Erythroblast (primary cell): ENCODE measurements at regions not wholly inside any gene's neighbourhood (a gene's known extent, or its start where the extent isn't known, plus 50 kb on each side); places are given as distances from the start of the nearest gene placed in this dataset.
"Not testable (repeated sequence)": the region's sequence is repeated elsewhere in the genome, so short reads cannot be mapped to it uniquely, and the experiment has no call there.

Experiments used
- DNase-seq, 2 experiments: peaks; one replicate each; lab custom pipeline; 2025; lab: John Stamatoyannopoulos, UW
- GATA1 ChIP-seq: IDR thresholded peaks from 2 replicates; pipeline ENCODE4 v1.6.1; 2011; ENCODE audit warnings: low read depth, mild to moderate bottlenecking, control low read depth, low read length, moderate library complexity
- POLR2A ChIP-seq: IDR thresholded peaks from 2 replicates; pipeline ENCODE4 v1.6.1; 2011; ENCODE audit warnings: mild to moderate bottlenecking, low read length

GRCh38 chr1:80170811-80171485 is 1164.4 kb upstream of the ADGRL4 start:
- TF ChIP-seq GATA1 (no peak), POLR2A (no peak)

GRCh38 chr1:80164150-80164549 is 1157.6 kb upstream of the ADGRL4 start:
- no peak for TF ChIP-seq GATA1
- no peak for TF ChIP-seq POLR2A
- DNase-seq, result no peak

More at GRCh38 chr1:80170811-80171485, 1164.4 kb upstream of the ADGRL4 start:
- DNase-seq, result no peak

DNA sequence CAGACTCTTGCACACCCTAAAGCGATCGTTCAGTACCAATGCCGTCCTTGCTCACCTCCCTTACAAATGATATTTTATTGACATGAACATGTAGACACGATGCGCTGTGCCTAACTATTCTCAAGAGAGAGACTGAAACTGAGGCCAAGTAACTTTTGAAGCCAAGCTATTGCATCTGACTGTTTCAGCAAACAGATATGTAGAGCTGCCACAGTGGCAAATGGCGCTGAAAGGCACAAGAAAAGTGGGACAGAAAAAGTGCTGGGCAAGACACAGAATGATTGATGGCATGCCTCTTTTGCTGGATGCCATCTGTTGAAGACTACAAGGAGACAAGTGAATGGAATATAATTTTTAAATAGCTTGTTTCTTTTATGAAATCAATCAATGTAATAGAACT is 1157.2 kb upstream of the ADGRL4 start:
- no peak for TF ChIP-seq POLR2A
- no peak for TF ChIP-seq GATA1
- no peak for DNase-seq

GRCh38 chr1:80158771-80159170 is 1152.2 kb upstream of the ADGRL4 start:
- TF ChIP-seq GATA1 (no peak), POLR2A (no peak)

GRCh38 chr1:80158266-80158665 is 1151.7 kb upstream of the ADGRL4 start:
- TF ChIP-seq GATA1 (no peak), POLR2A (no peak)

More at GRCh38 chr1:80158771-80159170, 1152.2 kb upstream of the ADGRL4 start:
- DNase-seq, result no peak

GRCh38 chr1:80155371-80155770 is 1148.8 kb upstream of the ADGRL4 start:
- no peak for TF ChIP-seq POLR2A
- TF ChIP-seq GATA1, result no peak
- DNase-seq, result no peak

More at GRCh38 chr1:80158266-80158665, 1151.7 kb upstream of the ADGRL4 start:
- DNase-seq, result no peak

DNA sequence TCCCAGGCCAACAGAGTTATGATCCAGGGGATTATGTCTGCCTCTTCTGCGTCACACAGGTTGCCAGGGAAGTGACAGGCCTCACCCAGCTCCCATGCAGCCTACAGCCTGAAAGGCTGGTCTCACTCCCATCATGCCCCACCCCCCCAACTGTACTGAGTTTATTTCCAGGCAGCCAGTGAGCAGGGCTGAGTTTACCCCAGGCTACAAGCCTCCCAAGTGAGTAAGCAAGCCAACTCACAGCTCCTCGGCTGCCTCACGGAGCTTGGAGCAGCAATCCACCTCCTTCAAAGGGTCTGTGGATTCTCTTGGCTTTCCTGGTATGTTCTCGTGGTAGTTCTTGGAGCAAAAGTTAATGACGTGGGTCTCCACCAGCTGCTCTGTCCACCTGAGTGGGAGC is 1147.6 kb upstream of the ADGRL4 start:
- TF ChIP-seq GATA1 (no peak), POLR2A (no peak)
- no peak for DNase-seq

GRCh38 chr1:80153762-80154161 is 1147.2 kb upstream of the ADGRL4 start:
- no peak for DNase-seq
- TF ChIP-seq POLR2A (no peak), GATA1 (no peak)

DNA sequence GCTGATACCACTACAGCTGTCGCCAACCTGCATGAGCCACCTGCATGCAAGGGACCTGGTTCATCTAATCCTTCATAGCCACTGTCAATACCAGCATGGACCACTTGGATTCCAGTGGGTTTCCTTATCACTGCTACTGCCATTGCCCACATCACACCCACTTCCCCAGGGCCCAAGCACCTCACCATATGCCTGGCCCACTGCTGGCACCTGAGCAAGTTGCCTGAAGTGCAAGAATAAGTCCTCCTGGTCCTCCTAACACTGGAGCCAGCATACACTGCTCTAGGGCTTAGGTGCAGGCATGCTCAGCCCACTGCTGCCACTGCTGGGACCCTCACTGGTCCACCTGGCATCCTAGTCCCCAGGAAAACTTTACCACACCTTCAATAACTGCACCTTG is 1136.8 kb upstream of the ADGRL4 start:
- TF ChIP-seq POLR2A, result no peak
- TF ChIP-seq GATA1, result no peak

DNA sequence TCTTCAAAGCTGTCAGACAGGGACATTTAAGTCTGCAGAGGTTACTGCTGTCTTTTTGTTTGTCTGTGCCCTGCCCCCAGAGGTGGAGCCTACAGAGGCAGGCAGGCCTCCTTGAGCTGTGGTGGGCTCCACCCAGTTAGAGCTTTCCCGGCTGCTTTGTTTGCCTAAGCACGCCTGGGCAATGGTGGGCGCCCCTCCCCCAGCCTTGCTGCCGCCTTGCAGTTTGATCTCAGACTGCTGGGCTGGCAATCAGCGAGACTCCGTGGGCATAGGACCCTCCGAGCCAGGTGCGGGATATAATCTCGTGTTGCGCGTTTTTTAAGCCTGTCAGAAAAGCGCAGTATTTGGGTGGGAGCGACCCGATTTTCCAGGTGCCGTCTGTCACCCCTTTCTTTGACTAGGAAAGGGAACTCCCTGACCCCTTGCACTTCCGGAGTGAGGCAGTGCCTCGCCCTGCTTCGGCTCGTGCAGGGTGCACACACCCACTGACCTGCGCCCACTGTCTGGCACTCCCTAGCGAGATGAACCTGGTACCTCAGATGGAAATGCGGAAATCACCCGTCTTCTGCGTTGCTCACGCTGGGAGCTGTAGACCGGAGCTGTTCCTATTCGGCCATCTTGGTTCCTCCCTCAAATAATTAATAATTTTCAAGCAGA is 1131.5 kb upstream of the ADGRL4 start:
- not testable (repeated sequence) for DNase-seq

More for the DNA sequence above, 1136.8 kb upstream of the ADGRL4 start:
- no peak for DNase-seq

DNA sequence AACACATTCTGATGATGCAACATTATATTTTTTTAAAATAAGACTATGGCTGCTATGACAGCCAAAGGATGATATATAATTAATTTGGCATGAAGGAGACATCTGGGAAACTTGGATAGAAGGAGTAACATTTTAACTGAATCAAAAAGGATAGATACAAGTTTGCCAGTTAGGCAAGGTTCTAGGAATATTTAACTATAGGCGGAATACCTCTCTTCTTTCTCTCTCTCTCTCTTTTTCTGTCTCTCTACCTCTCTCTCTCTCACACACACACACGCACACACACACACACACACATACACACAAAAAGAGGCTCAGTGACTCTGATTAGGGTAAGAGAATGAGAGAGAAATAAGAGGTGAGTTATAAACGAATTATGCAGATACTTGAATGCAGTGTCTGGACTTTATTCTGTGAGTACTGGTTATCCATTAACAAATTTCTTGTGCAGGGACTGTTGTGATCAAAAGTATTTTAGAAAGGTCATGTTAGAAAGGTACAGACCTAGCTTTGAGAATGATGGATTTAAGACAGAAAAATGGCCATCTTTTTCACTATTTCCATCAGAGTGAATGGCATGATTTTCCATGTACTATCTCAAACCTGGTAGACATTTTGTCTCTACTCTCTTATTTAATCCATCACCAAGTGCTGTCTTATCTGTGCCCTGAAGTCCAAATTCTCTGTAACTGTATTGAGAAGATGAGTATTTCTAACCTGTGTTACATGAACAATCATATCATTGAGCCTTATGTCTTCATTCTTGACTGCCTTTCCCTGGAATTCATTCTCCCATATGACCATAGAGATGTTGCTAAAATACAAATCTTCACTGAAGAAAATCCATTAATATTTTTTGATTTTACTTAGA is 1106.9 kb upstream of the ADGRL4 start:
- DNase-seq, result no peak
- no peak for TF ChIP-seq POLR2A

- TF ChIP-seq POLR2A (no peak), GATA1 (no peak)
- no peak for DNase-seq
Observed at GRCh38 chr1:80101159-80101558, 1094.6 kb upstream of the ADGRL4 start.

- TF ChIP-seq GATA1 (no peak), POLR2A (no peak)
- DNase-seq, result no peak
Observed at GRCh38 chr1:80099713-80100112, 1093.2 kb upstream of the ADGRL4 start.

- DNase-seq, result no peak
- TF ChIP-seq GATA1 (no peak), POLR2A (no peak)
Observed at GRCh38 chr1:80085067-80085466, 1078.5 kb upstream of the ADGRL4 start.

- TF ChIP-seq GATA1 (no peak), POLR2A (no peak)
- DNase-seq, result no peak
Observed at GRCh38 chr1:80083892-80084291, 1077.4 kb upstream of the ADGRL4 start.
